Ishikawa (cell line): ENCODE measurements at regions not wholly inside any gene's neighbourhood (a gene's known extent, or its start where the extent isn't known, plus 50 kb on each side); places are given as distances from the start of the nearest gene placed in this dataset.

Experiments
- CEBPB ChIP-seq: IDR thresholded peaks from 2 replicates; pipeline ENCODE4 v1.6.1; 2012
- EP300 ChIP-seq: IDR thresholded peaks from 2 replicates; pipeline ENCODE4 v1.6.1; 2012; ENCODE audit warnings: borderline replicate concordance
- NFIC ChIP-seq: IDR thresholded peaks from 2 replicates; pipeline ENCODE4 v1.6.1; 2012
- TAF1 ChIP-seq: IDR thresholded peaks from 2 replicates; pipeline ENCODE4 v1.6.1; 2012; ENCODE audit warnings: low read depth, mild to moderate bottlenecking
- USF1 ChIP-seq: IDR thresholded peaks from 2 replicates; pipeline ENCODE4 v1.6.1; 2012
- YY1 ChIP-seq: IDR thresholded peaks from 2 replicates; pipeline ENCODE4 v1.6.1; 2012; ENCODE audit warnings: low read depth
- ZBTB7A ChIP-seq: IDR thresholded peaks from 2 replicates; pipeline ENCODE4 v1.6.1; 2012; ENCODE audit warnings: low read depth

- no peak for TF ChIP-seq EP300
- no peak for TF ChIP-seq TAF1
- TF ChIP-seq NFIC, result no peak
- no peak for TF ChIP-seq CEBPB
- TF ChIP-seq ZBTB7A, result no peak
- TF ChIP-seq USF1, result no peak
- no peak for TF ChIP-seq YY1
Measured at GRCh38 chr4:14887842-14888433, 114.3 kb upstream of the CPEB2 start.
